Frontal cortex (tissue), 3 donors: ENCODE measurements at regions not wholly inside any gene's neighbourhood (a gene's known extent, or its start where the extent isn't known, plus 50 kb on each side); places are given as distances from the start of the nearest gene placed in this dataset.

ENCODE experiments used
- DNase-seq, 2 donors: peaks; one replicate each; pipeline ENCODE4 v3.0.0; 2012; ENCODE audit warnings: low spot score in 2 of 2
- FAIRE-seq: peaks from 2 replicates; lab custom pipeline; 2012; peaks lifted over from hg19 to GRCh38; lab: Jason Lieb, UNC
- donor health status: control.
- donor health status: control.
- donor health status: control.

DNA sequence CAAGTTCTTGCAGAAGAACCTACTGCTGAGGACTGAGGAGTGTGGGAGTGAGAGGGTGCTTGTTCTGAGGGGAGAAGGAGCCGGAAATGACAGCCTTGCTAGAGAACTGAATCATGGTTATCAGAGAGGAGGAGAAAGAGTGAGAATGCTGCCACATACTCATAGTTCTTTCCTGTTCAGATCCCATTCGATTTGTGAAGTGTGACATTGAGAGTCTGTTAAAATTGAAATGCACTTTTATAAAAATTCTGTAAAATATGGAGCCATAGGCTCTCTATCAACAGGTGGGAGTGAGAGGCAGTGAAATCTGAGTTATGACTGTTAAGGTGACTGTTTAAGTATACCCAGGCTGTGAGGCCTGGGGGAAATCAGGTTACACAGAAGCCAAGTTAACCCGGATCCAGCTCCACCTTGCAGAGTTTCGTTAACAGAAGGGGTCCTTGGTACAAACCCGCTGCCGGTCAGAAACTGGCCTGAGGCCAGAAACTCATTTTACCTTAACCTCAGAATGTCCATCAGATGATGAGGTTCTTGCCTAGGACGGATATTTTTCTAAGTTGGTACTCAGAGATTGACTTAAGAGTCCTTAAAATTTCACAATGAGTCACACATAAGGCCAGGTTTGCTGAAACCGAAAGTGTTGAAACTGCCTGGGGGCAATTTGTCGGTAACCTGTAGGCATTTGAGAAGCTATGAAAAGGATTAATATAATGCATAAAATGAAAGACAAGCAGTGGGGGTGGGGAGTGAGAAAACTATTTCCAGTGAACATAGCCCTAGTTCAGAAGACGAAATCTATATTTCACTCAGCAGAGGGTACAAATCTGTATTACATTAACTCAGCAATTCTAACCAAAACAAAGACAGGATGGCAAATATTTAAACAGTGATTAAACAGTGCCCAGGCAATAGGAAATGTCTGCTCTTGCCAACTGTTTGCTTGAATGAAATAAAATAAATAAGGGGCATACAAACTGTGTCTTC, 350.5 kb downstream of the KCNRG start:
- DNase-seq (no peak), FAIRE-seq (no peak)

- DNase-seq (no peak), FAIRE-seq (no peak)
Measured at GRCh38 chr13:50366488-50367174, 351.4 kb downstream of the KCNRG start.

DNA sequence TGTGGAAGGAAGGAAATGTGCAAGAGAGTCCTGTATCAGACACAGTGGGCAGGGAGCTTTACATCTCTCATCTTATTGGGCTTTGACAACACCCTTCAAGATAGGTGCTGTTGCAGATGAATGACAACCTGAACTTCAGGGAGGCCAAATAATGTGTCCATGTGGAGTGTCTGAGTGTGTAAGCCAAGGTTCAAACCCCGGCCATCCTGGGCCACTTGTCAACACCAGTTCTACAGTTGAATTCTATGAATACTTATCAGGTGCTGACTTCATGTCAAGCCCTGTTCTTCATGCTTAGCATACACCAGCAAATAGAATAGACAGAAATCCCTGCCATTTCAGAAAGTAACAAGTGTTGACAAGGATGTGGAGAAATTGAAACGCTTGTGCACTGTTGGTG, 354.4 kb downstream of the KCNRG start:
- FAIRE-seq (no peak), DNase-seq (no peak)

- DNase-seq: no peak
- FAIRE-seq: no peak
Measured at GRCh38 chr13:50370303-50370950, 355.2 kb downstream of the KCNRG start.

DNA sequence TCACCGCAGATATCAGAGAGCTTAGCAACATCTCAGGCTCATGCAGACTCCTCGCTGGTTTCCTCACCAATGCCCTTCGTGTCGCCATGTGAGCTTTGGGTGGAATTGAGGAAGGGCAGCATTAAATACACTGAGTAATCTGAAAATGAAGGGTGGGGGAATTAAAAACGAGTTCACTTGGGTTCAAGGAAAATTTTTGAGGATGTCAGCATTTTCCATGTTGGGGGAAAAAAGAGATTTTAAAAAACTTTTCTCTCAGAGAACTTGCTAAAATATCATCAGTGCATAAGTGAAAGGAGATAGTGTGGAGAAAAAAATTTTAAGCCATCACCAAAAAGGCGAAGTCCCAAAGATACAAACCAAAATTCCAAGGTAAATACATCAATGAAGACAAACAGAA, 359.3 kb downstream of the KCNRG start:
- no peak for FAIRE-seq
- DNase-seq: no peak

GRCh38 chr13:50375792-50376191, 360.5 kb downstream of the KCNRG start:
- no peak for FAIRE-seq
- no peak for DNase-seq

GRCh38 chr13:50376895-50377575, 361.8 kb downstream of the KCNRG start:
- FAIRE-seq (no peak), DNase-seq (no peak)

GRCh38 chr13:50377726-50378270, 362.6 kb downstream of the KCNRG start:
- DNase-seq: no peak

DNA sequence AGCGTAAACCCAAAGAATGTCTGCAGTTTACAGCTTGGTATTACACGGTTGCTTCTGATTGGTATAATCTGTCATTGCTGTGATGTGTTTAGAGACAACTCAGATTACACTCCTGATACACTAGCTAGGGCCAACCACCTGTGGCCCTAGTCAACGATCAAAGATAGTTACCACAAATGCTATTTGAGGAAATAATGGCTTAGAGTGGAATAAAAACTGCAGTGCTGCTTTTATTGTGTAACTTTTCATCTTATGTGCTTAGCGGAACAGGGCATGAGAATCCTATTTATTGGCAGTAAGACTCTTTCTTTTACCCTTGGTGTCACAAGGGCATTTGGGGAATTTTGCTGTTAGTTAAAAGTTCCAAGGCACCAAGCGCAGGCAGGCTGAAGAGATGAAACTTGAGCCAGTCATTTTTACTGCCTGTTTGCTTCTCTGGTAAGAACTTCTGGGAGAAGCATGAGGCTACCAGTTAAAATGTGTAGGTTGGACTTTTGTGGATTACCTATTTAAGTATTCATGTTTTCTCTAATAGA, 363.3 kb downstream of the KCNRG start:
- FAIRE-seq (no peak), DNase-seq (no peak)

More at GRCh38 chr13:50377726-50378270, 362.6 kb downstream of the KCNRG start:
- FAIRE-seq: peak; percentile 13

GRCh38 chr13:50379584-50379983, 364.3 kb downstream of the KCNRG start:
- DNase-seq (no peak), FAIRE-seq (no peak)

GRCh38 chr13:50380905-50381304, 365.7 kb downstream of the KCNRG start:
- DNase-seq: no peak
- FAIRE-seq: no peak

GRCh38 chr13:50382511-50382910, 367.3 kb downstream of the KCNRG start:
- FAIRE-seq (no peak), DNase-seq (no peak)

DNA sequence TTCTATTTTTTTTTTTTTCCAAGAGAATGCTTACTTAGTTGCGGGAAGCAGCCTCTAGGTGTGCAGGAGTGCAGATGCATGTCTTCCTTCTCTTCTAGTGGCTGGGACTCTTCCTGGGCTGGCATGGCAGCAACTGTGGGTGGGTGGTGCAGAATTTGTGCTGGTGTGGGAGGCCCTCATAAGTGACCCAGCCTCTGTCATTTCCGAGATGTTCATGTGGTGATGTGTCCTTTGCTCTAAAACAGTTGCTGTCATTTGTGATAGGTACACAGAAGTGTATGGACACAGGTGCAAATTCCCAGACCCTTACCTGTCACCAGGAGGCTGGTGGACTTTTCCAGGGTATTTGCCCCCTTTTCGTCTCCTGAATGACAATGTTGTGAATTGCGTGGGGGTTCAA, 367.7 kb downstream of the KCNRG start:
- FAIRE-seq (no peak), DNase-seq (no peak)

DNA sequence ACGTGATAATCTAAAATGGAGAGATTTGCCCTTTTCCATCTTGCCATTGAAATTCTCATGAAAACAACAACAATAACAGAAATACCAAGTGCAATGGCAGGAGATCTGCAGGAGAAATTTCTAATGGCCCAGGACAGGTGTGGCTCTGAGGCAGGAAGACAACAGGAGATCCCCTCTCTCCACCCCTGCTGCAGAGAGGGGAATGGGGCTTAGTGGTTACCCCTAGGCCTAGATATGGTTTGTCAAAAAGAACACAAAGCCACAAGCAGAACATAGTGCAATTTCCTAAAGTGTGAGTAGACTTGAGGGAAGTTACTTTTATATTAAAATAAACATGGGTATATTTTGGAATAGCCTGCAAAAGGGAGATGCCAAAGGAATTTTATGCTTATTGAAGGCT, 369.5 kb downstream of the KCNRG start:
- DNase-seq (no peak), FAIRE-seq (no peak)

- DNase-seq: no peak
- FAIRE-seq: no peak
Measured at GRCh38 chr13:50386541-50387050, 371.4 kb downstream of the KCNRG start.

DNA sequence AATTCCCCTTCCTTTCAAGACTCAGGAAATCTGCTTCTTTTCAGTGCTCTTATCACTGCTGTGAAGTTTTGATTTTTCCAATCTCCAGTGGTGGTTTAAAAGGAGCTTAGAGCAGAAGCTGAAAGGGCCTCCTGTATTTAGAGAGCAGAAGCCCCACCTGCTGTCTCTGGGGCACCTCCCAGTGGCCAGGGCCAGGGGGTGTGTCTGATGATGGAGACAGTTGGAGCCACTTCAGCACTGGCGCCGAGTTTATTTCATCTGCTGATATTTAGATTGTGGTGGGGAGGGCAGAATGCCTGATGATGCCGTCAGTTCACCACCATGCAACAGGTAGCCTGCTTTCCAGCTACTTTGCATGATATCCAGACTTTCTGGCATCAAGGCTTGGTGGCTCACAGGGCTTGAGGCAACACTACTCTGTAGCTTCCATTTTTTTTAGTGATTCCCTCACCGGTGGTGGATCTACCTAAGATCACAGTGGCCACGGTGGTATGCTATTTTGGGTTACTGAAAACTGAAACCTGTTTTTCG, 371.9 kb downstream of the KCNRG start:
- no peak for DNase-seq
- FAIRE-seq: no peak

- FAIRE-seq: no peak
- no peak for DNase-seq
Measured at GRCh38 chr13:50388481-50388880, 373.2 kb downstream of the KCNRG start.

DNA sequence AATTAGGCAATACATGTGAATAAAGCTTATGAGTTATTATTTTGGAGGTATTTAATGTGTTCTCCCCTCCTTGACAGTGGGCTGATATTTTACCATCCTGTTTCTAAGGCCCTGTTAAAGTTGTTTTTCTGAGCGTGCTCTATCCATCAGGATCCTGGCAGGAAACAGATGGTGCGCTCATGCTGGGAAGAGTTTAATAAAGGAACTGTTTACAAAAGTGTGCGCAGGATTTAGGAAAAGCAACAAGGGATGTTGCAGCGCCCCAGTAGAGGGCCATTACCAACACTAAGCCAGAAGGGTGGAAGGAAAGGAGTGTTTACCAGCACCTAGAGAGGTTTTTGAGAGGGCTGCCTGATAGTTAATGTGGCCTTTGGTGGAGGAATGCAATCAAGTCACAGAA, 374.5 kb downstream of the KCNRG start:
- DNase-seq (no peak), FAIRE-seq (no peak)
